GM18907 (cell line): ENCODE measurements at regions not wholly inside any gene's neighbourhood (a gene's known extent, or its start where the extent isn't known, plus 50 kb on each side); places are given as distances from the start of the nearest gene placed in this dataset.

Experiments used
- ATAC-seq: cut with Tn5 transposase; IDR thresholded peaks from one replicate; pipeline ENCODE4 v1.9.1; 2021; ENCODE audit warnings: mild to moderate bottlenecking, moderate library complexity; ENCODE audit not compliant: unreplicated experiment

DNA sequence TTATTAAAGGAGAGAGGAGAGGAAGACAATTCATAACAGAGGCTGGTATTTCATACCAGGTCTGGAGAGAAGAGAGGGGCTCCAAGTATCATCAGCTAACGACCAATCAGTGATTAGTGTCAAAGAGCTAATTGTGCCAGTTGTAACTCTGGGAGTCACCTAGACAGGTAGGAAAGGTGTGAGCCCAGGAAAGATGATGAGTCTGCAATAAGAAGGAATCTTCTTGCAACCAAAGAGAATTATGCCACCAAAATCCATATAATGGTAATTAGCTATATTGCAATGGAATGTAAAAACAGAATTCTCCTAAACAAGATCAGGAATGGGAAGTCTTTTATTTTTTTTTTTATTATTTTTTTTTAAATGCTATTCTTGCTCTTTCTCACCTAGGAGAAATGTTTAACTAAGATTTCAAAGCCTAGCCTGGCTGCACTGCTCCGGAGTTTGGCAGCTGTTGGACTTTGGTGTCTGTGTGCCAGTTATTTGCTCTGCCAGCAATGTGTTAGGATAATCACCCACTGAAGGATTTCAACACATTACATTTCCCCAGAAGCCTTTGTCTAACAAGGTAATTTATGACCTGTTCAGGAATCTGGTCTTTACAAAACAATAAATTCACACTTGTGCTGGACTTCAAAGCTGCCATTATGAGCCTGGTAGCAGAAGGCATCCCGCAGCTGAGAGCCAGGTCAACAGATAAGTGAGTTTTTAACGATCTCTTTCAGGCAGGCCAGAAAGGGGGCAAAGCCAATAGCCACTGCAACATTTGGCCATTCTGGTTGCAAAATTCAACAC is 89.4 kb downstream of the FOXB1 start:
- no peak for ATAC-seq

DNA sequence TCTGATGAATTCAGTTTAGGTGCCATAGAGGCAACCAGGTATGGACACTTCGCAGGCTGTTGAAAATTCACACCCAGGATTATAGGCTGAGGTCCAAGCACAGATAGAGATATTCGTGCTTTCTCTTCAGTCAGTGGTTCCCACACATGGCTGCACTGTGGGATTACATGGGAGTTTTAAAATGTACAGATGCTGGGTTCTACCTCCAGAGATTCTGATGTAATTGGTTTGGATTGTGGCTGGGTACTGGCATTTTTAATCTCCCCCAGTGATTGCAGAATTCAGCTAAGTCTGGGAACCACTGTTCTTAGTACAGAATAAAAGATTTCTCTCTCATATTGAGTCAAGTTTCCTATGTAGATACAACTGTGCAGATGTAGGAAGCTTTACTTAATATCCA is 91.6 kb downstream of the FOXB1 start:
- no peak for ATAC-seq

DNA sequence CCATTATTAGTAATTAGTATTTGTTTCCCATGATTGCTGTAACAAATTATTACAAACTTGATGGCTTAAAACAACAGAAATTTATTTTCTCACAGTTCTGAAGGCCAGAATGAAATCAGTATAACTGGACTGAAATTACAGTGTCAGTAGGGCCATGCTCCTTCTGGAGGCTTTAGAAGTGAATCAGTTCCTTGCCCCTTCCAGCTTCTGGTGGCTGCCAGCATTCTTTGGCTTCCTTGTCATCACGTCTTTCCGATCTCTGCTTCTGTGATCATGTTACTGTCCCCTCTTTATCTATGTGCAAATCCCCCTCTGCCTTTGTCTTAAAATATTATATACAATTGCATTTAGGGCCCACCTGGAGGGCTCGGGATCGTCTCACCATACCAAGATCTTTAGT is 92.0 kb downstream of the FOXB1 start:
- no peak for ATAC-seq

DNA sequence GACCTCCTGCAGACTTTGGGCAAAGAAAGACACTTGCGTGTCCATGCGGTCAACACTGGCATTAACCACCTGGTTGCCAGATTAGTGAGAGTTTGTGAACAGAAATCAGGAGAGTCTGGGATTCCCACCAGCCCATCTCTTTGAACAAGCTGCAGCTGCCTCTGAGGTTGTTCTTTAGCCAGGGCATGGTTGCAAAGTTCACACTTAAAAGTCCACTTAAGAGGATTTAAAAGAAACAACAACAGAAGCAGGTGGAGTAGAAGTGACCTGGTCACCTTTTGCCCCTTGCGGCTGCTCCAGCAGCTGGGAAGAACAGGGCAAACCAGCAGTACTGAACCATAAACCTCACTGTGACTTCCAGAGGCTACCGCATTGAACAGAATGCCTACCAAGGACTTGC is 97.3 kb downstream of the FOXB1 start:
- ATAC-seq: no peak

DNA sequence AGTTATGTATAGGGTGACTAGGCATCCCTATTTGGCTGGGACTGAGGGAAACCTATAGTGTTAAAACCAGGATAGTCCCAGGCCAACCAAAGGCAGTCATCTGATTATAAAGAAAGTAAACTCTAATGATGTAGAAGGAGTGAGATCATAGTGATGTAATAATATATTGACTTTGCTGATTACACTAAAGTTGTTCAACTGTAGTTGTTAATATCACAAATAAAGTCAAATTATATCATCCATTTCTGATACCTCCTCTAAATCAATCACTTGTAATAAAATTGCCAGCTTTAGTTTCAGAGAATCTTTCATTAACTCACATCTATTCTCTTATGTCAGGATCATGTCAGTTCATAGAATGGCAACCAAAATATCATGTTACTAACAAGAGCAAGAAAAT is 98.6 kb downstream of the FOXB1 start:
- ATAC-seq: no peak

DNA sequence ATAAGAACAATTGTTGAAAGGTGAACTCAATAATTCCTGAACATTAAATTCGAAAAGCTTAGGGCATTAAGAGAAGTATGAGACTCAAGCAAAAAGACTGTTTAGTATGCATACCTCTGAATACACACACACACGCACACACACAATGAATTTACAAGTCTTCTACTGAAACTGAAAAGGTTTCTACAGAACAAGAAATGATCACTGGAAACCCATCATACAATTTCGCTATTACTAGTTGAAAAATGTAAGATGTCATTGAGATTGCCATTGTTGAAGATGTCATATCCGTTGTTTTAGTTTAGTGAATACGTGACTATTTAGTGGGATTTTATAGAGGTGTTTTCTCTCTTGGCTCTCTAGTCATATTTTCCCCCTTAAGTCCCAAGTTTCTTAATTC is 106.8 kb downstream of the FOXB1 start:
- ATAC-seq: no peak

DNA sequence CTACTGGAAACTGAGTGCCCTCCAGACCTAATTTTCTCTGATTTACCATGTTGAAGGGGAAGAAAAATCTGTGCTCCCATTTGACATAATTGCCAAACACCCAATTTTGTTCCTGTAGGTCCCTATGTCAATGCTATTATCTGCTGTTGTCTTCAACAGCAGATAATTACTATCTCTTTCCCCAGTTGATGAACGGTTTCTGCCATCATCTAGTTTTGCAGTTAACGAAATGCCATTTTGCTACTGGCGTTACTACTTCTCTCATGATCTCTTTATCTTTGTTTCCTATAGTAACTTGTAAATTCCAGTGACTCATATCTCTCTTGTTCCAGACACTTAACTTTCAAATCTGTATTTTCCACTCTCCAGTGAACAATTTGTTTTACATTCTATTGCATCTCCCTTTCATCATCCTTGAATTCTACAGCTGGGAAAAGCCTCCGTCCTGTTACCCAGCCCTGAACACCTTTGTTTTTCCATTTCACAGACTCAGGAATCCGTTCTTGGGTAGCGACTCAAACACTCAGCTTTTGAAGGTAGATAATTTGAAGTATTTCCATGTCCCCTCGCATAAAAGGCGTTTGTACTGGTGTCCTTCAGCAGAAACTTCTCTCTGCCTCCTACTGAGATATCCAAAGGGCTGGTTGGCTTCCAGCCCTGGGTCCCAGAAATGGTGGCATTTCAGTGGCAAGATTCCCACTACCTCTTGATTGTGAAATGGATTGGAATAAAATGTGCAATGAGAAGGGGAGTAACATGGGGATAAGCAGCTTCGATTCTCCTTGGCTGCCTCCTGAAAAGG is 111.7 kb downstream of the FOXB1 start:
- ATAC-seq: no peak

DNA sequence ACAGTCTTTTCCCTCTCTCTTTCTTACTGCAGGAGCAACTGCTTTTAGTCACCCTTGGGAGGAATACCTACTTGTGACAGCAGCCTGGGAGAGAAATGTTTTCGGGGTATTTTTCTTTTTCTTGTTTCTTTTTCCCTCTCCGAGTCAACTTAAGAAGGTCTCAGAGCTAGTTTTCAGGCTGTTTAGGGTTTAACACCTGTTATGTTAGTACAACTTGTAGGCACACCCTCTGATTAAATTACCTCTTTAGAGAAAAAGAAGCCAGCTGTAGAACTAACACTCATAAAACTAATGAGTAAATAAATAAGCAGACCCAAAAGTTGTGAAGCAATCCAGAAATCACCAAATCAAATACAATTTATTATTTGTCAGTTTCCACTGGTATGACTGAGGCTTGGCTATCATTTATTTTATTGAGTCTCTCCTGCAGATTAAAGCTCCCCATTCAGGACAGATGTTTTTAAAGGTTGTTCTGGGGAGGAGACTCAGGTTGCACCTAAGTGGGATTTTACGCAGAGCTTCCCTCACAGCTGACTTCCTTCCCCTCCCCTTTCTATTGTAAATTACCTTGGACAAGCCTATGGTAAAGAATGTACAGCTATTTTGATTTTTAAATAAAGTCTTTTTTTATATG is 112.5 kb downstream of the FOXB1 start:
- ATAC-seq: no peak

DNA sequence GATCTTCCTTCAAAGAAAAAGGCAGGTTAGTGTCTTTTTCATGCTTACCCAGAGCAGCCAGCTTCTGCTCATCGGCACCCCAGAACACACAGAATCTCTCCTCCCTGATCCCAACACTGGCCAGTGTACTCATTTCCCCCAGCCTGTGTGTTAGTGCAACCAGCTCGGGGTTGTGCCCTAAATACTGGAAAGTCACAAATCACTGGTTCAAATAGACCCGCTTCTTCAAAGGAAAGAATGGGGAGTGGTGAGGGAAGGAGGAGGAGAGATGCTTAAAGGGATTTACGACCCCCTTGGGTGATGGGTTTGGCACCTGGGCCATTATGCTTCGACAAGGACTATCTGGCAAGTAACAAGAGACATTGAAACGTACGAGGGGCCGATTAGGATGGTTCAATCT is 114.0 kb downstream of the FOXB1 start:
- no peak for ATAC-seq

DNA sequence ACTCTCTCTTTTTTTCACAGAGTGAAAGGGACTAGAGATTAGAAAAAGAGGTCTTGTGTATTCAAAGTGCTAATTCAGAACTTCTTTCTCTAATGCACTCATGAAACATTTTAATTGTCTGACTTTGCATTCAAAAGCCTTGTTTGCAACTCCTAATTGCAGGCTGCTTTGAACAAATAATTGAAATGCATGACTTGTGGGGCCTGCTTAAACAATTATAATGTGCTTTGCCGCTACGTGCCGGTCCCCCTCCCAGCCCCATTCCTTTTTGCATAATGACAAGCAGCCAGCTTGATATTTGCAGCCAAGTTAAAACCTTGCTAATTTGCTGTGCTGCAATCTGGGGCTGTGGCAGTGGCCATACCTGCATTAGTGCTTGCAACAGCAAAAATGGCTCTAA is 114.5 kb downstream of the FOXB1 start:
- no peak for ATAC-seq

DNA sequence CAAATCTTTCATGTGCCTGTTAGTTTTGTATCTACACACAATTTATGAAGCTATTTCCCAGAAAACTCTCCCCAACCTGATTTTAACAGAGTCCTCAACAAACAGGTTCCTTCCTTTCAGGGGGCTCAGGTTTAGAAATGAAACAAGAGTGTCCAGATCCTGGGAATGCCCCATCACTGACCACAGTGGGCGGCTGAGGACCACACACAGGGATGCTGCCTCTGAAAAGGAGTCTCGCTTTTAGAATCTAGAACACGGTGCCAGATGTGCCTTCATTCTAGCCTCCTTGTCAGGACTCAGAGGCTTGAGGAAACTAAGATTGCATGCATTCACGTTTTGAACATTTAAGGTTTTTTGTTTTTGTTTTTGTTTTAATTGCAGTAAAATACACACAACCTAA is 115.0 kb downstream of the FOXB1 start:
- ATAC-seq: no peak

DNA sequence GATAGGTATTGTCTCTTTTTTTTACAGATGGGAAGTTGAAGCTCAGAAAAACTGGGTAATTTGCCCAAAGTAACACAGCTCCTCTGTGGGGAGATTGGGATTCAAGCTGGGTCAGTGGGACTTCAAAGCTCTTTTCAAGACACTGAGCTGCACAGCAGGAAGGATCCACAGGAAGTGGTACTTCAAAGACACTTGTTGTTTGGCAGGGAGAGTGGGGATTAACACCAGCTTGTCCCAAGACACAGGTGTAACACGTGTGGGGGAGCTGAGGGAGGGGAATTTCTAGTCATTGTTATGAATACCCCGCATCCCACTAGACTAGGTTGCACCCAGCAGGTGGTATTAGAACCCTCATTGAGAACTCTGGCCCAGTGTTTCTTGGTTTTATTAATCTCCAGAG is 116.0 kb downstream of the FOXB1 start:
- ATAC-seq: no peak

DNA sequence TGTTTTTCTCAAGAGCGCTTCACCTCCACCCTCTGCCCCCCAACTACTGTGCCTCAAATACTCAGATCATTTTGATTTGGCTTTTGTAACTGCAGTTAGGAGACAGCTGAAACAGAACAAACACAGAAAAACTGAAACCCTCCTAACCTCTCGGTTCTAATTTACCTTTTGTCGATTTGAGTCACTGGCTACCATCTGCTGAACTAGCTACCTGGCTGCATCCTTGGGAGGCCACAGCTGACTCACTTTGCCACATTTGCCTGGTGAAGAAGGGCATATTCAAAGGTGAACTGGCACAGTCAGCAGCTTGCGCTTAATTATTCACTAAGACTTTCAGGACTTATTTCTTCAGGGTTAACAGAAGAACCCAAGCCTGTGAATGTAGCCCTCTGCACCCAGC is 117.7 kb downstream of the FOXB1 start:
- peak; percentile 58 for ATAC-seq

DNA sequence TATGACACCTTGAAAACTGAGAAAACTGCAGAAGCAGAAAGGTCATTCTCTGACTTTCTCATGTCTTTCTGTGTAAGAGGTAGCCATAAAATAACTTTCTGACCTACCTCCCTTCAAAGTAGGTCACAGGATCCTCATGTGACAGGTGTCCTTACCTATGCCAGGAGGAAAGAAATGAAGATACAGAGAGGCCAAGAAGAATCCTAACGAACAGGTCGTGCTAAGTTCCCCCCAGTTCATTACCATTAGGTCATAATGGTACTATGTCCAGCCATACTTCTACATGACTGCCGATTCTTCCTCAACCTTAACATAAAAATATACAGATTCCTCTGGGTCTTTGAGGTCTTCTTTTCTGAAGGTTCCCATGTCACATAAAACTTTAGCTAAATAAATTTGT is 118.6 kb downstream of the FOXB1 start:
- ATAC-seq: no peak

DNA sequence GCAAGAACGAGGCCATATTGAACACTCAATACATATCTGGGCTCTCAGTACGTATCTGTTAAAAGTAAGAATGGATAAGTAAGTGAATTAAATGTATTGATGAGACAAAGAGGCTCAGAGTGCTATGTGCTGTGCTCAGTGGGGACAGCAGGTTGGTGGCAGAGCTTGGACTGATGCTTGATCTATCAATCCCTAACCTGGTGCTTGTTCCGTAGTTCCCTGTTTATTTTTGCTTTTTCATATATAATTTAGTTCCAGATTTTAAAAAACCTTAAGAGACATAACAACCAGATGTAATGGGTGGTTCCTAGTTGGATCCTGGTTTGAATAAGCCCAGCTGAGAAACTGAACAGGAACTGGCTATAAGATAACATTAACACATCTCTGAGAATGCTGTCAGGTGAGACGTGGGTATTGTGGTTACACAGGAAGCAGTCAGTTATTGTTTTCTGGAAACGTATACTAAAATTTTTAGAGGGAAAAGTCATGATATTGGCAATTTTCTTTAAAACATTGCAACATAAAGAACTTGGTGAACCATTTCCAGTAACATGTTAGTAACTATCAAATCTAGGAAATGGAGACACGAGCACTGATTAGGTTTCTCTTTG is 120.5 kb downstream of the FOXB1 start:
- no peak for ATAC-seq

DNA sequence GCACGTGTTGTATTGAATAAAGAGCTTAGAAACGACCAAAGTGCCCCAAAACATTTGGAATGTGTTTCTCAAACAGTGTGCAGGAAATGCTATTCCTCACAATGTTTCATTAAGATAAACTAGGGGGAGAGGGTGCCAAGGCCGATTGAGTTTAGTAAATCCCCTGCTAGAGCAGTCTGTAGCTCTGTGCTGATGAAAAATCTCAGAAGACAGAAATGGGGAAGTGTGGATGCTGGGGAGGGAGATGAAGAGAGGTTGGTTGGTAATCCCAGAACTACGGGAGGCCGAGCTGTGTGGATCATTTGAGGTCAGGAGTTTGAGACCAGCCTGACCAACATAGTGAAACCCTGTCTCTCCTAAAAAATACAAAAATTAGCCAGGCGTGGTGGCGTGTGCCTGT is 121.2 kb downstream of the FOXB1 start:
- no peak for ATAC-seq

DNA sequence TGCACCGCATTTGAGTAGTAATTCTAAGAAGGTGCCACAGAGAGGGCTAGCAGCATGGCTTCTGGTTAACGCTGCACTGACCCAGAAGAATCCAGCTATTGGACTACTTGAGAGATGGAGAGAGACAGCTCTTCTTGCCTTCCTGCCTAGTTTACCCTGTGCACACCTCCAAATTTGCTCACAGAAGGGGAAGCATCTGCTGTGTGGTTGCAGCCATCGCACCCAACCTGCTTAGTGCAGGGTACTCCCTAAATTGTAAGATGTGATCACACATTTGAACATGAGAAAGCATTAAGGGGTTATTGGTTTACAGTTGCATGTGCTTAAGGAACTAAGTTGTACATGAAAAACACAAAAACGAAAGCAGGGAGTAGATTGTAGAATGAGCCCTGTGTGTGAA is 122.1 kb downstream of the FOXB1 start:
- ATAC-seq: no peak

DNA sequence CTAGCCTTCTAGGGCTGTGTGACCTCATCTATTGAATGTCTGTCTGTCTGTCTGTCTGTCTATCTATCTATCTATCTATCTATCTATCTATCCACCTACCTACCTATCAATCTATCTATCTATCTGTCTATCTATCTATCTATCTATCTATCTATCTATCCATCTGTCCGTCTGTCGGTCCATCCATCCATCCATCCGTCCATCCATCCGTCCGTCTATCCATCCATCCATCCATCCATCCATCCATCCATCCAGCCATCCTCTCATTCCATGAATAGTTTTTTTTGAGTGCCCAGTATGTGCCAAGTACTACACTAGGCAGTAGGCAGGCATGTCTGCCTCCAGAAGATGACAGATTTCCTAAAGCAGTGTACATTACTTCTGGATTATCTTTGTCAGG is 122.5 kb downstream of the FOXB1 start:
- no peak for ATAC-seq

DNA sequence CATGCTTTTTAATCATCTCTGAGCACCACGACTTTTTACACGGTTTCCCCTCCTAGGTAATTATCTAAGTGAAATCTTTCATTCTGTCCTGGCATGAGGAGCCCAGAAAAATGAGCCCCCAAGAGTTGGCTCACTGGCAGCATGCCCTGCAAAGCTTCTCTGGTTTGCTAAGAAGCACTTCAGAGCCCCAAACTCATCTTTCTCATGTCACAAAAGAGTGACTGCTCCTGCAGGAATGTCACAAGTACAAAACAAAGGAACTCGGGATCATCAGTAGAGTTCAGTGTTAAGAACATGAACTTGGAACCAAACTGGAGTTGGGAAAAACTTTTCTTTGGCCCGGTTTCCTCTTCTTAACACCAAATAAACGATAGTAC is 123.9 kb downstream of the FOXB1 start:
- ATAC-seq: no peak

DNA sequence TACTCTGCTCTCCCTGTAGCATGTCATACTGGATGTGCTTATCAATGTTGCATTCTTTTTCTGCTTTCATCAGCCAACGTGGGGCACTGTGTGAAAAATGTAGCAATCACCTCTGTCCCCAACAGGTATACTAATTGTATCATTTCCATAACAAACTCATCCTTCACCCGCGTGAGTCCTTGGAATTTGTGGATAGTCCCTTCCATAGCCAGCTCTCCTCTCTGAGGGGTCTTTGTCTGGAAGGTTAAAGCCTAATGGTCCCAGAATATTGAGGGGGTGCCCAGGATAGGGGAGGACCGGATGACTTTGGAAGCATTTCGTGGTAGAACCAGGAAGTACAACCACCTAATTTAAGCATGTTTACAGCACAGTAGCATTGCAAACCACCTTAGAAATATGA is 124.6 kb downstream of the FOXB1 start:
- ATAC-seq: no peak

DNA sequence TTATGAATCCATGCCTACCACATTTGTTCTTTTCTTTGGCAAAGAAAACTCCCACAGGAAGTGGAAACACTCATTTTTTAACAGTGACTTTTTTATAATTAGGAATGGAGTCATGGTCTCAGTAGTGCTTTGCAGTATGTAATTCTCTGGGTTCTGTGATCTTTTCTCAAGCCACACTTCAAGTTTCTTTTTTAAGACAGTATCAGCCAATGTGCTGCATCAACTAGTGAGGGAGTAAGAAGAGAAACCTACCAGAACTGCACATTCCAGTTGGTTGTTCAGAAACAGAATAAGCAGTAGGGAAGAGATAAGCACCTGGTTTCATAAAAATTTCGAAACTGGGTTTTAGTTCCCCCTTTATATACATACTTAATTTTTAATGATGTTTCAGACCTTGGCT is 126.3 kb downstream of the FOXB1 start:
- ATAC-seq: no peak

DNA sequence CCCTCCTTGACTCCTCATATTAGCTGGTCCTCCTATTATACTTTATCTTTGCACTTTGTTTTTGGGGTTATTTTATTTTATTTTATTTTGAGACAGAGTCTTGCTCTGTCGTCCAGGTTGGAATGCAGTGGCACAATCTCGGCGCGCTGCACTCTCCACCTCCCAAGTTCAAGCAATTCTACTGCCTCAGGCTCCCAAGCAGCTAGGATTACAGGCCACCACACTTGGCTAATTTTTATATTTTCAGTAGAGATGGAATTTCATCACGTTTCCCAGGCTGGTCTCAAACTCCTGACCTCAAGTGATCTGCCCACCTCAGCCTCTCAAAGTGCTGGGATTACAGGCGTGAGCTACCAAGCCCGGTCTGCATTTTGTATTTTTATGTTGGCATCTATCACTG is 126.7 kb downstream of the FOXB1 start:
- ATAC-seq: no peak
